CD8-positive, alpha-beta memory T cell (primary cell): ENCODE measurements at regions not wholly inside any gene's neighbourhood (a gene's known extent, or its start where the extent isn't known, plus 50 kb on each side); places are given as distances from the start of the nearest gene placed in this dataset.

Experiments used
- CTCF ChIA-PET: fragments of 350-600 bp; sonication (Branson Sonifier 250); formaldehyde crosslinking; loops from one replicate; lab custom pipeline; 2021; ENCODE audit warnings: antibody characterized with exemption; lab: Charles Lee
- POLR2A ChIA-PET: fragments of 350-600 bp; sonication (Branson Sonifier 250); formaldehyde crosslinking; loops from one replicate; lab custom pipeline; 2021; ENCODE audit warnings: antibody characterized with exemption; lab: Charles Lee
- DNase-seq, 5 donors: peaks; one replicate each; pipeline versions ENCODE4 v3.0.0 to v3.0.0-alpha.2; 2020 to 2022; ENCODE audit warnings: mixed read lengths in 1 of 5
- H3K27ac ChIP-seq: one replicate; pipeline ENCODE4 v1.7.0; 2013; ENCODE audit warnings: low read depth, mild to moderate bottlenecking, low read length, moderate library complexity
- H3K27me3 ChIP-seq: 2 replicates; pipeline ENCODE4 v1.7.0; 2013; ENCODE audit warnings: low read length, mild to moderate bottlenecking; ENCODE audit not compliant: insufficient read depth, poor library complexity, severe bottlenecking
- H3K36me3 ChIP-seq: 2 replicates; pipeline ENCODE4 v1.7.0; 2013; ENCODE audit warnings: mild to moderate bottlenecking, low read length, moderate library complexity; ENCODE audit not compliant: insufficient read depth
- H3K4me1 ChIP-seq: 2 replicates; pipeline ENCODE4 v1.7.0; 2013; ENCODE audit warnings: mild to moderate bottlenecking, low read length, moderate library complexity; ENCODE audit not compliant: insufficient read depth
- H3K4me3 ChIP-seq: 2 replicates; pipeline ENCODE4 v1.7.0; 2013; ENCODE audit warnings: mild to moderate bottlenecking, low read length
- H3K9me3 ChIP-seq: 2 replicates; pipeline ENCODE4 v1.7.0; 2013; ENCODE audit warnings: mild to moderate bottlenecking, low read length
- H3K27ac Mint-ChIP-seq, 8 donors: one replicate each; pipeline ENCODE4 v1.8.0; 2020 to 2021; ENCODE audit warnings: mixed read lengths in 8 of 8, mild to moderate bottlenecking in 6 of 8, inconsistent platforms in 3 of 8, moderate library complexity in 3 of 8
- H3K27me3 Mint-ChIP-seq, 2 donors: one replicate each; pipeline ENCODE4 v1.8.0; 2020 to 2021; ENCODE audit warnings: mixed read lengths in 2 of 2, mild to moderate bottlenecking in 1 of 2, moderate library complexity in 1 of 2
- H3K36me3 Mint-ChIP-seq, 3 donors: one replicate each; pipeline ENCODE4 v1.8.0; 2020 to 2021; ENCODE audit warnings: mixed read lengths in 3 of 3, inconsistent platforms in 1 of 3, mild to moderate bottlenecking in 1 of 3
- H3K4me1 Mint-ChIP-seq, 3 donors: one replicate each; pipeline ENCODE4 v1.8.0; 2020 to 2021; ENCODE audit warnings: mixed read lengths in 3 of 3, inconsistent platforms in 1 of 3, mild to moderate bottlenecking in 1 of 3
- H3K4me3 Mint-ChIP-seq, 7 donors: one replicate each; pipeline ENCODE4 v1.8.0; 2020 to 2021; ENCODE audit warnings: mixed read lengths in 7 of 7, mild to moderate bottlenecking in 6 of 7, moderate library complexity in 4 of 7, inconsistent platforms in 2 of 7
- H3K9me3 Mint-ChIP-seq, 5 donors: one replicate each; pipeline ENCODE4 v1.8.0; 2020 to 2022; ENCODE audit warnings: mixed read lengths in 5 of 5, mild to moderate bottlenecking in 3 of 5, moderate library complexity in 2 of 5, inconsistent platforms in 1 of 5

DNA sequence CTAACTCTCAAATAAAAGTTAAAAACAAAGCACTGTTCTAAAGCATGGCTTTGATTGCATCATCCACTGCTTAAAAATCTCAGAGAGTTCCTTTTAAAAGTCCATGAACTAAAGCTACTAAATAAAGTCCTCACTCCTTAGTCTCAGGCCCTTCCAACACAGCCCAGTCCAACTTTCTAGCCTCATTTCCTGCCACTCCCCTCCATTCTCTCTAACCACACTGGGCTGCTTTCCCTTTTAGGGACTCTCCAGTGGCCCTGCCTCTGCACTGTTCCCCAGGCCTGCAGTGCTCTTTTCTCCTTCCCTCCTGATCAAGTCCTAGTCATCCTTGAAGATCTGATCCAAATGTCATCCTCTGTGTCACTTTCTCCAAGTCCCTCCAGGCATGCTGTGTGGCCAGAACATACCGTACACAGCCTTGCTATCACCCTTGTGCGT is 56.9 kb upstream of the PPP1R3C start:
- Histone ChIP-seq H3K27me3 (peaks cover 3% of the 10 kb centered on the region), H3K36me3 (no peaks in the 10 kb centered on the region), H3K27ac (no peak overlapping the region), H3K4me1 (no peaks in the 10 kb centered on the region), H3K9me3 (no peaks in the 10 kb centered on the region), H3K4me3 (no peak overlapping the region)
- DNase-seq: no peak
- H3K4me3 Mint-ChIP-seq: no peak overlapping the region
- no peaks in the 10 kb centered on the region for H3K9me3 Mint-ChIP-seq
- H3K27me3 Mint-ChIP-seq: peaks cover 5% of the 10 kb centered on the region in 2 donors
- no peak overlapping the region for H3K27ac Mint-ChIP-seq
- H3K36me3 Mint-ChIP-seq: no peaks in the 10 kb centered on the region
- CTCF ChIA-PET: no interaction called here
- POLR2A ChIA-PET: no interaction called here
- no peaks in the 10 kb centered on the region for H3K4me1 Mint-ChIP-seq

DNA sequence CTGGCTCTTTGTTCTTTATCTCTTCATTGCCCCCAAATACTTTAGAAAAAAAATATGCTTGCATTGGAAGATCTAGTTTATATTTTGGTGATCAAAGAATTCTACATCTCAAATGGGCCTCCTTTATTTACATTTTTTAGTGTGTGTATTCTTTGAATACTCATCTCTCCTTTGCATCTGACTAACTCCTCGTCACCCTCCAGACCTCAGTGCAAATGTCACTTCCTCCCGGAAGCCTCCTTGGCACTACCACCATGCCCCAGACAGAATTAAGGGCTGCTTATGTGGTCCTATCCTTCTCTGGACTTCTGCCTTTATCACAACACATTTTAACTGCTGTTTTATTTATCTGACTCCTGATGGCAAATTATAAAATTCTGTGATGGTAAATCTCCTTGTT is 52.0 kb upstream of the PPP1R3C start:
- H3K36me3 ChIP-seq: no peaks in the 10 kb centered on the region
- H3K4me1 ChIP-seq: no peaks in the 10 kb centered on the region
- no peak overlapping the region for H3K27ac Mint-ChIP-seq
- H3K27me3 ChIP-seq: no peaks in the 10 kb centered on the region
- H3K4me3 Mint-ChIP-seq: no peak overlapping the region
- no peak for DNase-seq
- H3K27ac ChIP-seq: no peak overlapping the region
- no peaks in the 10 kb centered on the region for H3K36me3 Mint-ChIP-seq
- ChIA-PET CTCF (no interaction called here), POLR2A (no interaction called here)
- no peaks in the 10 kb centered on the region for H3K4me1 Mint-ChIP-seq
- no peak overlapping the region for H3K4me3 ChIP-seq
- H3K9me3 Mint-ChIP-seq: no peaks in the 10 kb centered on the region
- H3K9me3 ChIP-seq: no peaks in the 10 kb centered on the region
- H3K27me3 Mint-ChIP-seq: peaks cover 2 to 9% of the 10 kb centered on the region in 2 donors

DNA sequence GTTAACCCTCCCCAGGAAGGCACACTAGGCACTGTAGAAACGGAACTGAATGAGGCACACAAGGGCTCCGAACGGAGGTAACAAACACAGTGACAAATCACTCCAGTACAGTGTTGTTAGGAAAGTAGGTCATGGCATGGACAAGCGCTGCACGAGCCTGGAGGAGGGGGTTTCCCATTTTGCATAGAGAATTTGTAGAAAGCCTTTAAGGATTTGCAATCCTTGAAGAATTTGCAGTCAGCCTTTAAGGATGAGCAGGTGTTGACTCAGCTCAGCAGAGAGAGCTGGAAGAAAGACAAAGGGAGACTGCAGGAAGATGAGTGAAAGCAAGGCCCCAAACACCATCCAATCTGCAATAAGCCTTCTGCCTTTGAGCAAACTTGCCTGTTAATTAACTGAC is 51.1 kb upstream of the PPP1R3C start:
- DNase-seq: no peak
- POLR2A ChIA-PET: no interaction called here

DNA sequence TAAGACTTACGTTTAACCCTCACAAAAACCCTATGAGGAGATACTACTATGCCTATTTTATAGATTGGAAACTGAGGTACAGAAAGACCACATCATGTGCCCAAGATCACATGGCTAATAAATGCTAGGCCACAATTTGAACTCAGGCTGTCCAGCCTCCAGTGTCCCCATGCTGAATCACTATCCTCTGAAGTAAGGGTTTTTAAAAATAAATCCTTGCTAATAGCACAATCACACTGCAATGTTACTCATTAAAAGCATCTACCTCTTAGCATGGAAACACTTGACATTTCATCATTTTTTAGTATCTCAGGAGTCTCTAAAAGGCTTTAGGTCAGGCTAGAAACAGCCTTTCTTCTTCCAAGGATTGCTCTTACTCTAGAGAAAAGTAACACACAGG is 50.0 kb upstream of the PPP1R3C start:
- H3K27me3 ChIP-seq: no peaks in the 10 kb centered on the region
- Mint-ChIP-seq H3K27ac (no peak overlapping the region), H3K36me3 (no peaks in the 10 kb centered on the region), H3K9me3 (no peaks in the 10 kb centered on the region), H3K27me3 (peaks cover 2 to 9% of the 10 kb centered on the region in 2 donors), H3K4me1 (no peaks in the 10 kb centered on the region), H3K4me3 (no peak overlapping the region)
- H3K4me3 ChIP-seq: no peak overlapping the region
- no peaks in the 10 kb centered on the region for H3K4me1 ChIP-seq
- no peak for DNase-seq
- CTCF ChIA-PET: interaction anchor here (1.5 kb wide), 1 partner anchor 12 kb away, joined by 3 read pairs; no protein-coding TSS in a partner anchor
- no peaks in the 10 kb centered on the region for H3K9me3 ChIP-seq
- no peak overlapping the region for H3K27ac ChIP-seq
- H3K36me3 ChIP-seq: no peaks in the 10 kb centered on the region
- POLR2A ChIA-PET: no interaction called here

More for the DNA sequence above, 51.1 kb upstream of the PPP1R3C start:
- H3K36me3 ChIP-seq: no peaks in the 10 kb centered on the region
- H3K4me3 ChIP-seq: no peak overlapping the region
- no peaks in the 10 kb centered on the region for H3K27me3 ChIP-seq
- Mint-ChIP-seq H3K27me3 (peaks cover 2 to 9% of the 10 kb centered on the region in 2 donors), H3K4me1 (no peaks in the 10 kb centered on the region), H3K9me3 (no peaks in the 10 kb centered on the region), H3K36me3 (no peaks in the 10 kb centered on the region), H3K27ac (no peak overlapping the region), H3K4me3 (no peak overlapping the region)
- H3K27ac ChIP-seq: no peak overlapping the region
- H3K9me3 ChIP-seq: no peaks in the 10 kb centered on the region
- CTCF ChIA-PET: interaction anchor here (1.5 kb wide), 1 partner anchor 11 kb away, joined by 3 read pairs; no protein-coding TSS in a partner anchor
- H3K4me1 ChIP-seq: no peaks in the 10 kb centered on the region
